HG03039 (cell line): ENCODE measurements at regions not wholly inside any gene's neighbourhood (a gene's known extent, or its start where the extent isn't known, plus 50 kb on each side); places are given as distances from the start of the nearest gene placed in this dataset.
"Not testable (repeated sequence)": the region's sequence is repeated elsewhere in the genome, so short reads cannot be mapped to it uniquely, and the experiment has no call there.

ENCODE experiments used
- ATAC-seq: cut with Tn5 transposase; IDR thresholded peaks from one replicate; pipeline ENCODE4 v1.9.1; 2021; ENCODE audit warnings: mild to moderate bottlenecking, moderate library complexity; ENCODE audit not compliant: unreplicated experiment

- not testable (repeated sequence) for ATAC-seq
These were observed 279.9 kb downstream of the PLS3 start for GRCh38 chrX:115840729-115841409.

GRCh38 chrX:115850986-115851385 is 290.0 kb downstream of the PLS3 start:
- not testable (repeated sequence) for ATAC-seq

- not testable (repeated sequence) for ATAC-seq
These were observed 292.3 kb downstream of the PLS3 start for GRCh38 chrX:115853260-115853659.

- ATAC-seq, result not testable (repeated sequence)
These were observed 289.4 kb upstream of the AGTR2 start for GRCh38 chrX:115881170-115881569.

GRCh38 chrX:115884121-115884520 is 286.4 kb upstream of the AGTR2 start:
- not testable (repeated sequence) for ATAC-seq

- not testable (repeated sequence) for ATAC-seq
These were observed 282.5 kb upstream of the AGTR2 start for GRCh38 chrX:115888041-115888440.

GRCh38 chrX:115888519-115888918 is 282.0 kb upstream of the AGTR2 start:
- ATAC-seq, result not testable (repeated sequence)

GRCh38 chrX:115889121-115889890 is 281.2 kb upstream of the AGTR2 start:
- no peak for ATAC-seq

GRCh38 chrX:115892056-115892708 is 278.4 kb upstream of the AGTR2 start:
- no peak for ATAC-seq

- ATAC-seq, result no peak
These were observed 277.5 kb upstream of the AGTR2 start for GRCh38 chrX:115892787-115893671.

- no peak for ATAC-seq
These were observed 276.5 kb upstream of the AGTR2 start for GRCh38 chrX:115894087-115894486.

GRCh38 chrX:115895678-115896329 is 274.7 kb upstream of the AGTR2 start:
- ATAC-seq, result no peak

GRCh38 chrX:115896362-115896761 is 274.2 kb upstream of the AGTR2 start:
- no peak for ATAC-seq

GRCh38 chrX:115897956-115898355 is 272.6 kb upstream of the AGTR2 start:
- no peak for ATAC-seq

- ATAC-seq, result no peak
These were observed 272.1 kb upstream of the AGTR2 start for GRCh38 chrX:115898382-115899001.

- no peak for ATAC-seq
These were observed 270.1 kb upstream of the AGTR2 start for GRCh38 chrX:115900425-115900824.

GRCh38 chrX:115901241-115901640 is 269.3 kb upstream of the AGTR2 start:
- ATAC-seq, result no peak

- ATAC-seq, result no peak
These were observed 267.5 kb upstream of the AGTR2 start for GRCh38 chrX:115902995-115903394.

GRCh38 chrX:115906276-115906675 is 264.3 kb upstream of the AGTR2 start:
- no peak for ATAC-seq

- no peak for ATAC-seq
These were observed 263.7 kb upstream of the AGTR2 start for GRCh38 chrX:115906881-115907280.
